ENCODE measurements at regions not wholly inside any gene's neighbourhood (a gene's known extent, or its start where the extent isn't known, plus 50 kb on each side); places are given as distances from the start of the nearest gene placed in this dataset.

DNA sequence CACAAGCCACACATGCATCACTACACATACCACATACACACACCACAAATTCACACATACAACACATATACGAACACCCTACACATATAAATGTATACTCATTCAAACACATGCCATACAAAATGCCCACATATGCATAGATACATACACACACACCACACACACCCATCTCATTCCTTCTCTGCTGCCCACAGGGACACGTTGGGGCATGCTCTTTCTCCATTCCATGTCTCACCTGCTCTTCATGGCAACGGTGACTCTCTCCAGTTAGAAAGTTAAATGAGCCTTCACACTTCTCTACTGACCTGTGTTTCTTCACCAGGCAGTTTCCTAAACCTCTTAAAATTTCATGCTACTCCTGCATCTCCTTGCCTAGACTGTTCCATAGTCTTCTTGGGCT lies 1194.8 kb downstream of the BCL11B start:
- TF ChIP-seq, protein P1, sequence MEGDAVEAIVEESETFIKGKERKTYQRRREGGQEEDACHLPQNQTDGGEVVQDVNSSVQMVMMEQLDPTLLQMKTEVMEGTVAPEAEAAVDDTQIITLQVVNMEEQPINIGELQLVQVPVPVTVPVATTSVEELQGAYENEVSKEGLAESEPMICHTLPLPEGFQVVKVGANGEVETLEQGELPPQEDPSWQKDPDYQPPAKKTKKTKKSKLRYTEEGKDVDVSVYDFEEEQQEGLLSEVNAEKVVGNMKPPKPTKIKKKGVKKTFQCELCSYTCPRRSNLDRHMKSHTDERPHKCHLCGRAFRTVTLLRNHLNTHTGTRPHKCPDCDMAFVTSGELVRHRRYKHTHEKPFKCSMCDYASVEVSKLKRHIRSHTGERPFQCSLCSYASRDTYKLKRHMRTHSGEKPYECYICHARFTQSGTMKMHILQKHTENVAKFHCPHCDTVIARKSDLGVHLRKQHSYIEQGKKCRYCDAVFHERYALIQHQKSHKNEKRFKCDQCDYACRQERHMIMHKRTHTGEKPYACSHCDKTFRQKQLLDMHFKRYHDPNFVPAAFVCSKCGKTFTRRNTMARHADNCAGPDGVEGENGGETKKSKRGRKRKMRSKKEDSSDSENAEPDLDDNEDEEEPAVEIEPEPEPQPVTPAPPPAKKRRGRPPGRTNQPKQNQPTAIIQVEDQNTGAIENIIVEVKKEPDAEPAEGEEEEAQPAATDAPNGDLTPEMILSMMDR (IDR thresholded peaks at IDR 0.05): no peak
- TF ChIP-seq EP300 (IDR thresholded peaks at IDR 0.05) (no peak), POLR2A (IDR thresholded peaks at IDR 0.05) (no peak)
